AG04450 (cell line): ENCODE measurements at regions not wholly inside any gene's neighbourhood (a gene's known extent, or its start where the extent isn't known, plus 50 kb on each side); places are given as distances from the start of the nearest gene placed in this dataset.
A peak's percentile ranks its signal among the peaks of the same experiment; 100 is the strongest.

Experiments used
- CTCF ChIA-PET: fragments of 300-600, 350-600 bp; formaldehyde crosslinking; extraction: SDS; loops from one replicate; lab custom pipeline; 2022; ENCODE audit warnings: antibody characterized with exemption, inconsistent platforms; lab: Charles Lee
- POLR2A ChIA-PET: fragments of 350-600 bp; formaldehyde crosslinking; extraction: SDS; loops from one replicate; lab custom pipeline; 2021; ENCODE audit warnings: antibody characterized with exemption, inconsistent platforms; lab: Yijun Ruan, JAX
- DNase-seq: peaks from one replicate; pipeline ENCODE4 v3.0.0-alpha.2; 2011; ENCODE audit warnings: low read depth, low spot score
- H3K27ac ChIP-seq: one replicate; pipeline ENCODE4 v1.5.1; 2012; ENCODE audit warnings: low read depth, low read length, control low read depth
- H3K27me3 ChIP-seq: one replicate; pipeline ENCODE4 v1.6.0; 2012; ENCODE audit warnings: low read length; ENCODE audit not compliant: control insufficient read depth, insufficient read depth
- H3K4me3 ChIP-seq: 2 replicates; pipeline ENCODE4 v1.5.1; 2011; ENCODE audit warnings: mild to moderate bottlenecking, low read depth, low read length, control low read depth
- H3K9me3 ChIP-seq: 2 replicates; pipeline ENCODE4 v1.5.1; 2012; ENCODE audit warnings: low read length; ENCODE audit not compliant: control insufficient read depth, insufficient read depth
- CTCF ChIP-seq: IDR thresholded peaks from 2 replicates; pipeline ENCODE4 v1.5.1; 2011; ENCODE audit warnings: low read depth, low read length, control low read depth, inconsistent platforms

- no peak for DNase-seq
- CTCF ChIA-PET, result no interaction called here
- H3K27ac ChIP-seq, result no peak overlapping the region
- no peaks in the 10 kb centered on the region for H3K9me3 ChIP-seq
- POLR2A ChIA-PET, result no interaction called here
- H3K4me3 ChIP-seq, result no peak overlapping the region
- no peaks in the 10 kb centered on the region for H3K27me3 ChIP-seq
- TF ChIP-seq CTCF, result no peak
These were observed 298.9 kb upstream of the NR2F2 start for GRCh38 chr15:96031426-96032110.

GRCh38 chr15:96035091-96035490, 295.4 kb upstream of the NR2F2 start:
- ChIA-PET CTCF (no interaction called here), POLR2A (no interaction called here)
- H3K4me3 ChIP-seq, result no peak overlapping the region
- TF ChIP-seq CTCF, result no peak
- no peak overlapping the region for H3K27ac ChIP-seq
- H3K9me3 ChIP-seq, result no peaks in the 10 kb centered on the region
- DNase-seq, result no peak
- no peaks in the 10 kb centered on the region for H3K27me3 ChIP-seq

- CTCF ChIA-PET, result no interaction called here
- Histone ChIP-seq H3K4me3 (no peak overlapping the region), H3K9me3 (no peaks in the 10 kb centered on the region), H3K27me3 (no peaks in the 10 kb centered on the region), H3K27ac (no peak overlapping the region)
- no peak for TF ChIP-seq CTCF
- POLR2A ChIA-PET, result no interaction called here
- DNase-seq, result no peak
These were observed 294.9 kb upstream of the NR2F2 start for GRCh38 chr15:96035635-96036034.

- no peaks in the 10 kb centered on the region for H3K27me3 ChIP-seq
- no peak overlapping the region for H3K27ac ChIP-seq
- no peak overlapping the region for H3K4me3 ChIP-seq
- no peaks in the 10 kb centered on the region for H3K9me3 ChIP-seq
- POLR2A ChIA-PET, result no interaction called here
- no peak for TF ChIP-seq CTCF
- CTCF ChIA-PET, result interaction anchor here (1.1 kb wide), 1 partner anchor 24 kb away, joined by 3 read pairs; no protein-coding TSS in a partner anchor
- DNase-seq, result peak; percentile 10
These were observed 292.9 kb upstream of the NR2F2 start for GRCh38 chr15:96037584-96037983.

GRCh38 chr15:96038131-96038530, 292.4 kb upstream of the NR2F2 start:
- no peak overlapping the region for H3K27ac ChIP-seq
- DNase-seq, result no peak
- ChIA-PET CTCF (interaction anchor here (1.1 kb wide), 1 partner anchor 25 kb away, joined by 3 read pairs; no protein-coding TSS in a partner anchor), POLR2A (no interaction called here)
- H3K27me3 ChIP-seq, result no peaks in the 10 kb centered on the region
- TF ChIP-seq CTCF, result no peak
- H3K9me3 ChIP-seq, result no peaks in the 10 kb centered on the region
- H3K4me3 ChIP-seq, result no peak overlapping the region
